ENCODE measurements at regions not wholly inside any gene's neighbourhood (a gene's known extent, or its start where the extent isn't known, plus 50 kb on each side); places are given as distances from the start of the nearest gene placed in this dataset.
A peak's percentile ranks its signal among the peaks of the same experiment; 100 is the strongest.

GRCh38 chr3:23028294-23028693 lies 174.8 kb upstream of the UBE2E2 start:
- H3K4me3 ChIP-seq (replicated peaks; ENCODE audit: low read depth, low read length), result no peak overlapping the region
- no peak for DNase-seq (ENCODE audit: extremely low read depth, insufficient read length)
- TF ChIP-seq, protein P1, sequence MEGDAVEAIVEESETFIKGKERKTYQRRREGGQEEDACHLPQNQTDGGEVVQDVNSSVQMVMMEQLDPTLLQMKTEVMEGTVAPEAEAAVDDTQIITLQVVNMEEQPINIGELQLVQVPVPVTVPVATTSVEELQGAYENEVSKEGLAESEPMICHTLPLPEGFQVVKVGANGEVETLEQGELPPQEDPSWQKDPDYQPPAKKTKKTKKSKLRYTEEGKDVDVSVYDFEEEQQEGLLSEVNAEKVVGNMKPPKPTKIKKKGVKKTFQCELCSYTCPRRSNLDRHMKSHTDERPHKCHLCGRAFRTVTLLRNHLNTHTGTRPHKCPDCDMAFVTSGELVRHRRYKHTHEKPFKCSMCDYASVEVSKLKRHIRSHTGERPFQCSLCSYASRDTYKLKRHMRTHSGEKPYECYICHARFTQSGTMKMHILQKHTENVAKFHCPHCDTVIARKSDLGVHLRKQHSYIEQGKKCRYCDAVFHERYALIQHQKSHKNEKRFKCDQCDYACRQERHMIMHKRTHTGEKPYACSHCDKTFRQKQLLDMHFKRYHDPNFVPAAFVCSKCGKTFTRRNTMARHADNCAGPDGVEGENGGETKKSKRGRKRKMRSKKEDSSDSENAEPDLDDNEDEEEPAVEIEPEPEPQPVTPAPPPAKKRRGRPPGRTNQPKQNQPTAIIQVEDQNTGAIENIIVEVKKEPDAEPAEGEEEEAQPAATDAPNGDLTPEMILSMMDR (IDR thresholded peaks at IDR 0.05; ENCODE audit: insufficient read depth, low read length, poor library complexity, severe bottlenecking), result no peak
- H3K36me3 ChIP-seq (ENCODE audit: control insufficient read depth, insufficient read depth, low read length), result no peaks in the 10 kb centered on the region
- H3K27me3 ChIP-seq (replicated peaks; ENCODE audit: control insufficient read depth, insufficient read depth, low read length), result no peaks in the 10 kb centered on the region

- TF ChIP-seq, protein P1 (IDR thresholded peaks at IDR 0.05; ENCODE audit: insufficient read depth, low read length, poor library complexity, severe bottlenecking), result no peak
Measured at GRCh38 chr3:23029001-23029400, 174.1 kb upstream of the UBE2E2 start.

GRCh38 chr3:23035927-23036640 lies 167.0 kb upstream of the UBE2E2 start:
- no peak for DNase-seq (ENCODE audit: extremely low read depth, insufficient read length)
- Histone ChIP-seq H3K27me3 (replicated peaks; ENCODE audit: control insufficient read depth, insufficient read depth, low read length) (no peaks in the 10 kb centered on the region), H3K4me3 (replicated peaks; ENCODE audit: low read depth, low read length) (no peak overlapping the region), H3K36me3 (ENCODE audit: control insufficient read depth, insufficient read depth, low read length) (no peaks in the 10 kb centered on the region)
- TF ChIP-seq, protein P1 (IDR thresholded peaks at IDR 0.05; ENCODE audit: insufficient read depth, low read length, poor library complexity, severe bottlenecking), result no peak

More at GRCh38 chr3:23029001-23029400, 174.1 kb upstream of the UBE2E2 start:
- Histone ChIP-seq H3K4me3 (replicated peaks; ENCODE audit: low read depth, low read length) (no peak overlapping the region), H3K36me3 (ENCODE audit: control insufficient read depth, insufficient read depth, low read length) (no peaks in the 10 kb centered on the region), H3K27me3 (replicated peaks; ENCODE audit: control insufficient read depth, insufficient read depth, low read length) (no peaks in the 10 kb centered on the region)
- DNase-seq (ENCODE audit: extremely low read depth, insufficient read length), result no peak

DNA sequence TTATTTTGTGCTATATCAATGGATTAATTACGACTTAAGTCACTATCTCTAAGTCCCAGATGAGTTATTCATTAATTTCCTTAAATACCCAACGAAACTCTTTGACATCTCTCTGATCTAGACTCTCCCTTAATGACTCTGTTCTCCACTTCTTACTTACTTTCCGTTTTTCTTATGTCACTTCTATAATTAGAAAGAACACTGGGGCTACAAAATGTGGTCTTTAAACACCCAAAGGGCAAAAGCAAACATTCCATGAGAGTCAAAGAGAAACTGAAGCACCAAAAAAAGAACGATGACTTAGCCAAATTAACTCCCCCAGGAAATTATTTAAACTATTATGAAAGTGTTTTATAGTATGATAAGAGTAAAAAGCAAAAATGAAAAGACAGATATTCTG lies 166.4 kb upstream of the UBE2E2 start:
- DNase-seq (ENCODE audit: extremely low read depth, insufficient read length), result peak; percentile 56
- TF ChIP-seq, protein P1 (IDR thresholded peaks at IDR 0.05; ENCODE audit: insufficient read depth, low read length, poor library complexity, severe bottlenecking), result no peak
- H3K27me3 ChIP-seq (replicated peaks; ENCODE audit: control insufficient read depth, insufficient read depth, low read length), result no peaks in the 10 kb centered on the region
- H3K36me3 ChIP-seq (ENCODE audit: control insufficient read depth, insufficient read depth, low read length), result no peaks in the 10 kb centered on the region
- H3K4me3 ChIP-seq (replicated peaks; ENCODE audit: low read depth, low read length), result no peak overlapping the region

DNA sequence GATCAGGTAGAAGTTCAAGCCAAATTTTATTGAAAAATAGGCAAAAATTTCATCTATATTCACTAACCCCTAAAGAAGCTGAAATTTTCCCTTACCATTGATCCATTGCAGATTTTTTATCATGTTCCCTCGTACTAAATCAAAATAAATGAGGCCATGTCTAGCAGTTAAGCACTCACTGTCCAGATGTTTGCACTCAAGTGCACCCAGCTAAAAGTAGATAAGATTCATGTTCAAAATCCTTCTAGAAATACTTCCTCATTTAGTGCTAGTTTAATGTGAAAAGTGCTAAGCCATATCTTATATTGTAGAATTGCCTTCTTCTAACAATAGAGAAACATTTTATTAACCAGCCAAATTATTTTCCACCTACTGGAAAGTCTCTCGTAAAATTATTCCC lies 164.7 kb upstream of the UBE2E2 start:
- Histone ChIP-seq H3K4me3 (replicated peaks; ENCODE audit: low read depth, low read length) (no peak overlapping the region), H3K27me3 (replicated peaks; ENCODE audit: control insufficient read depth, insufficient read depth, low read length) (no peaks in the 10 kb centered on the region), H3K36me3 (ENCODE audit: control insufficient read depth, insufficient read depth, low read length) (no peaks in the 10 kb centered on the region)
- TF ChIP-seq, protein P1 (IDR thresholded peaks at IDR 0.05; ENCODE audit: insufficient read depth, low read length, poor library complexity, severe bottlenecking), result no peak
- DNase-seq (ENCODE audit: extremely low read depth, insufficient read length), result no peak
